HG03135 (cell line): ENCODE measurements at regions not wholly inside any gene's neighbourhood (a gene's known extent, or its start where the extent isn't known, plus 50 kb on each side); places are given as distances from the start of the nearest gene placed in this dataset.

ENCODE experiments used
- ATAC-seq: cut with Tn5 transposase; IDR thresholded peaks from one replicate; pipeline ENCODE4 v1.9.1; 2021; ENCODE audit warnings: mild to moderate bottlenecking, moderate library complexity; ENCODE audit not compliant: unreplicated experiment

DNA sequence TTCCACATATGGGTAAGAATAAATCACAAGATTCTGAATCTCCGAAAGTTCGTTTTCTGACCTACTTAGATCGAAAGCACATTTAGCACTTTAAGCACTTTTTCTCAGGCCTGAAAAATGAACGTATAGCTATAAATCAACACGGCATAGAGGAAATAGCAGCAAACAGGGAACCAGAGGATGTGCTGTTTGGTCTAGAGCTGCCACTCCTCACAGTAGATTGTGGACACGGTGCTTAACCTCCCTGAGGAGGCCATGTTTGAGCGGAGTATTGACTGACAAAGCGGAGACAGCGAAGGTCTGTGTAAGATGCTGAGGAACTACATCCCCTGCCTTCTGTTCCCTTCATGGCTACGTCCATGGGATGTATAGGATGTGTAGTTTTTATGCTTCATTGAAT lies 452.8 kb upstream of the NCAM2 start:
- ATAC-seq = no peak

DNA sequence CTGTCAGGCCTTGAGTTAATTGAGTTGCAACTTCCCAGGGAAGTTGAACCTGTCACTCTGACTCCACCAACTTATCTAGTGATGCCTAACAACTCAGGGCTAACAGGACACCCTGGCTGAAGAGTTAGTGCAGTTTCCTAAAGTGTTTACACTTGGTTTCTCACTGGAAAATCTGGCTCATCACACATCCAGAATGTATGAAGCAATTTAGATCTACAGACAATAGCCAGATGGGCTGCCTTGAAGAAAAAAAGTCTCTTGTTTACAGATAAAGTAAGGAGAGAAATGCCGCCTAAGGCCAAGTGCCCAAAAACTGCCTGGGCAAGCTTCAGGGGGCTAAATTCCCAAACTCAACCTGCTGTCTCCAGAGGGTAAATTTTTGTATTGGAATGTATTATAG lies 446.3 kb upstream of the NCAM2 start:
- no peak for ATAC-seq

GRCh38 chr21:20554785-20555184 lies 443.4 kb upstream of the NCAM2 start:
- ATAC-seq = no peak

DNA sequence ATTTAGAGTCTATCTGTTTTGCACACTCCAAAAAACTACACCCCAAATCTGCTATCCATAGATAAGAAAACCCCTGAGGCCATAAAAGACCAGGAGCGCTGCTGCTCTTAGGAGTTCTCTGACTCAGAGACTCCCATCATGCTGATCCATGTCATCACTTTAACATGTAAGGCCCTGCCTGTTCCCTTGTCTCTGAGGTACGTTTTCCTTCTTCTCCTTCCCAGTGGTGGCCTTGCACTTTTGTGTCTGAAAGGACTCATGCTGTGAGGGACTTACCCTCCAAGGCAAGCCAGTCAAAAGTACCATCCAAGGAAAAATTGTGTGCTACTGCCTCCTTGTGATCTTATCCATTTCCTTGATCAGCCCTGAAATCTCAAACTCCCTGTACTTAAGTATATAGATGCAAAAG lies 427.4 kb upstream of the NCAM2 start:
- no peak for ATAC-seq

DNA sequence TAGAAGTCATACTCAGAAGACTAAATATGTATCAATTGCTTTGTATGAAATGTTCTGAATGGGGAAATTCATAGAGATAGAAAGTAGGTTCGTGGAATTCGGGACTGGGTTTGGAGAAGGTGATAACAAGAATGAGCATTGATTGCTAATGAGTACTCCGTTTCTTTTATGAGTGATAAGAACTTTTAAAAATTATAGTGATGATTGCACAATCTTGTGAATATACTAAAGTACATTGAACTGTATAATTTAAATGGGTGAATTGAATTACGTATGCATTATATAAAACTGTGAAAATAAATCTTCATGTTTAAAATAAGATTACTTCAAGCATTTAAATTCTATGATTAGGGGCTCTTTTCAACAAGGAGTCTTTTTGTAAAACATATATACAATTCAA lies 425.6 kb upstream of the NCAM2 start:
- no peak for ATAC-seq

- no peak for ATAC-seq
Observed at GRCh38 chr21:20581361-20581760, 416.8 kb upstream of the NCAM2 start.

DNA sequence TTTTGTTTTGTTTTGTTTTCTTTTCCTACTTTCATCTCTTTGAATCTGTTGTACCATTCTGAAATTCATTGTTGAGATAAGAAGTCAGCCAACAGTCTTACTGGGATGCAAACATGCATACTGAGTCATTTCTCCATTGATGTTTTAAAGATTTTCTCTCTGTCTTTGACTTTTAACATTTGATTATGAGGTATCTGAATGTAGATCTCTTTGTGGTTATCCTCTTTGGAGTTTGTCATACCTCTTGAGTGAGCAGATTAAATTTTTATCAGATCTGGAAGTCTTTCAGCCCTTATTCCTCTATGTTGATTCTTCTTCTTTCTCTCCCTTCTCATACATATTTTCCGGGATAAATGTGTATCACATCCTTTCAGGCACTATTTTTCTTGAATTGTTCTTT lies 406.9 kb upstream of the NCAM2 start:
- ATAC-seq = no peak

GRCh38 chr21:20592463-20592862 lies 405.7 kb upstream of the NCAM2 start:
- ATAC-seq = no peak

DNA sequence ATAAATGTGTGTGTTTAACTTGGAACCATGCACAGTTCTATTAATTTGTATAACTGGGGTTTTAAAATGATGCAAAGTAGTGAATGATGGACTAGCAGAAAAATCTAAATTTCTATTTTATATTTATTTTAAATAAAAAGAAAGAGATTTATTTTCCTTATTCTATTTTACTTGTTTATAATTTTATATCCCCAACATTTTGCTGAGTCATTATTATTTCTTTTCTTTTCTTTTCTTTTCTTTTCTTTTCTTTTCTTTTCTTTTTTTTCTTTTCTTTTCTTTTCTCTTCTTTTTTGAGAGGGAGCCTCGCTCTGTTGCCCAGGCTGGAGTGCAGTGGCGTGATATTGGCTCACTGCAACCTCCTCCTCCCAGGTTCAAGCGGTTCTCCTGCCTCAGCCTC lies 395.0 kb upstream of the NCAM2 start:
- no peak for ATAC-seq

- no peak for ATAC-seq
Observed at GRCh38 chr21:20611008-20611407, 387.2 kb upstream of the NCAM2 start.

- ATAC-seq = no peak
Observed at GRCh38 chr21:20613654-20614053, 384.6 kb upstream of the NCAM2 start.

DNA sequence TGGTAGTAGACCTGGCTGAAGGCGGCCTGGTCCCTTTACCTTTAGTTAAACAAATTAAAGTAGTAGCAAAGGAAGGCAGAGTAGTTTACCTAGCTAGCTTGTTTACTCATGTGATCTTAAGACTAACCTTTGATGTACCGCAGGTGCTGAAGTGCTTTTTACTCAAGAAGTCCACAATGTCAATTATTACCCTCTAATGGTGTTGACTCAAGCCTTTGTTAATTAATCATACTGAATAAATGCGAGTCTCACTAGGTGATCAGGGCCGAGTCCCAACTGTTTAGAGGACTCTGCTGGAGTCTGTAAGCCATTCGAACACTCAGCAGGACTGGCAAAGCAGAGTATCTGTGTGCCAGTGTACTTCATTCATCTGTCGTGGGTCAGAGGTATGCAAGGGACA lies 381.1 kb upstream of the NCAM2 start:
- no peak for ATAC-seq

DNA sequence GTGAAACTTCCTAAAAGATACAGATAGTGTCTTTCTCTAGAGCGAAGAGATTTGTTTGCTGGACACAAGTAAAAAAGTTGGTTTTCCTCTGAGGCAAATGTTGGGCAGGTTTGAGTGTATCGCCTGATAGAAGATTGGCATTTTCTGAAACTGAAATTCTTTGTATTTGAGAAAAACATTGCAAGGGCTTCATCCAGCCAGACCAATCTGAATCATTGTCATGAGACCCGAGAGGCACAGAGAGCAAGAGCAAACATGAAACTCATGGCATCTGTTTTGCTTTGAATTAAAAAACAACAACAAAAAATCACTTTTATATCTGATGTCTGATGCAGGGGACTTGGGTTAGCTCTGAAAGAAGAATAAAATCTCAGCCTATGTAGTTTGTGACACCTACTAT lies 379.3 kb upstream of the NCAM2 start:
- no peak for ATAC-seq

GRCh38 chr21:20627594-20627993 lies 370.6 kb upstream of the NCAM2 start:
- ATAC-seq = no peak

DNA sequence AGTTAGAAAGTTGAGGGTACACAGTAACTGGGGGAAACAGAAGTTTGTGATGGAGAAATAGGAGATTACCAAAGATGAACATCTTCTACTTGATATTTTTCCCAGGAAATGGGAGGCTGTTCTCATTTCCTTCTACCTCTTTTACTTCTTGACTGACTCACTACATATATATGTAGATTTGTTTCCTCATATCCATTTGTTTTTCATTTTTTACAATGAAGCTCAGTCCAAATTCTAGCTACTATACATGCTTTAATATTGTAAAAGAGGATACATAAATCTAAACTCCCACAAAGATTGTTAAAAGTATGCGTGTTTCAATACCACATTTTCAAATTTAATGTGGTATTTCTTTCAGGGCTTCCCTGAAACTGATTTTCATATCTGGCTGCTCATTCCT lies 366.6 kb upstream of the NCAM2 start:
- ATAC-seq = no peak

DNA sequence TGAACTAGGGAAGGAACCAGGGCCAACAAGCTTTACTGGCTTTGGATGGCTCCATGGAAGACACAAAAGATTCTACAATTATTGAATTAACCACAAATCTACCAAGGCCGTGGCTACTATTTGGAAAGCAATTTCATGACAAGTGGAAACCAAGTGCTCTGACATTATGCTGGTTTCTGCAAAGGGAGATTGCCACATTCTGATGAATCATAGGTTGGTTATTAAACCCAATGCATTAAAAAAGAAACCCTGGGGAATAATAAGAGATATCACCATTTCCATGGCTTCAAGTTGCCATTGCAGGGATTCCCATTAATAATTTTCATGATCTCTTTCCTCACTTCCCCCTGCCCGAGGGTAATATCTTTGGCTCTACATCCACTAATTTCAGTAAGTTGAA lies 359.2 kb upstream of the NCAM2 start:
- ATAC-seq = no peak

- no peak for ATAC-seq
Observed at GRCh38 chr21:20641241-20641640, 357.0 kb upstream of the NCAM2 start.

DNA sequence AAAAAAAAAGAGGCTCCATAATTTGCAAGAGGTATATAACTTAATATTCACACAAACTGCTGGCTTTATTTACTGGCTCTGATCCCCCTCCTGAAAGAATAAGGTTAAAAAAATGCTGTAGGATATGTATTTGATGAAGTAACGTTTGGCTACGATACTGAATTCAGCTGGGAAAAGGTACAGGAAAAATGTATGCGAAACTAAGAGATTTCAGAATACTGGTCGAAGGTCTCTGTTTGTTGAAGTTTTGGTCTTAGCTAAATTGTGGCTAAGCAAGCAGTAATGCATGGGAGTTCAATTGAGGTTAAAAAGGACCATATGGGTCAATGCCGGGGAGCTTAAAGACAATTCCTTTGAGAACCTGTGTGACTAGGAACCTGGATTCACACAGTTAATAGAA lies 355.5 kb upstream of the NCAM2 start:
- no peak for ATAC-seq

- no peak for ATAC-seq
Observed at GRCh38 chr21:20644552-20644951, 353.7 kb upstream of the NCAM2 start.

GRCh38 chr21:20645344-20645743 lies 352.9 kb upstream of the NCAM2 start:
- ATAC-seq = no peak

DNA sequence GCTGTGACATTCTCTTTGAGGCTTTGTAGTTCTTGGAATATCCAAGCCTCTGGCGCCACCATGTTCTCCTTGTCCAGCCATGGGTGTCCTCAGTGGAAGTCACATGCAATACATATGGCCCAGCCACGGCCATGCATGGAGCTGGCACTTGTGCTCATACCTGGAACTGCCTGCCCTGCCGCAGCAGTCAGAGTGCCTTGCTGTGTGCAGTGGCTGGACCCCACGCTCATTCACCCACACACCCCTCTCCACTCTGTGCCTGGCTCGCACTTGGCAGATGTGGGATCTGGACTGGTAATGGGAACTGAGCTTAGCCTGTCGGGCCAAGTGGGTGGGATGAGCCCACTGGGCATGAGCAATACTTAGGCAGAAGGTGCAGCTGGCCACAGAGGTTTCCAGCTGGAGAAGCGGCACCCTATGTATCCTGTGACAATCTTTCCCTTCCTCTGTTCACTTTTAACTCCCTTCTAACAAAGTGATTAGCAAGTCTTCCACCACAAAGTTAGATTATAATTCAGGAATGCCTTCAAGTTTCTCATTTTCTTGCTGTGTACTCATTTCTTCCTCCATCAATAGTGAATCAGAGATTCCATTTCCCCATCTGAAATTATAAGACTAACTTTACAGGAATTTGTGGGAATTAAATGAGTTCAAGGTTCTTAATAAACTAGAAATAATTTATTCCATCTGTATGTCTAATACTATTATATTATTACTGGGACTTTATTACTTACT lies 351.6 kb upstream of the NCAM2 start:
- no peak for ATAC-seq

- no peak for ATAC-seq
Observed at GRCh38 chr21:20647607-20648006, 350.6 kb upstream of the NCAM2 start.

DNA sequence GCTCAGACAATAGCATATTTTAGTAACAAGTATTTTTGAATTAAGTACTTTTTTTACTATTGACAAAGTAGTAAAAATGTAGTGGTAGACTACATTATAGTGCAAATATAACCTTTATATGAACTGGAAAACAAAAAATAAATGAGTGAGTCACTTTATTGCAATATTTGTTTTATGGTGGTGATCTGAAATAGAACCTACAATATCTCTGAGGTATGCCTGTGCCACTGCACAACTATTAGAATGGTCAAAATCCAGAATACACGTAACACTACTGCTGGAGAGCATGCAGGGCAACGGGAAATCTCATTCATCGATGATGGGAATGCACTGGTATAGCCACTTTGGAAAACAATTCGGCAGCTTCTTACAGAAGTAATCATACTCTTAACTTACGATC lies 349.0 kb upstream of the NCAM2 start:
- ATAC-seq = no peak
